GM12878 (cell line): ENCODE measurements at regions not wholly inside any gene's neighbourhood (a gene's known extent, or its start where the extent isn't known, plus 50 kb on each side); places are given as distances from the start of the nearest gene placed in this dataset.

ENCODE experiments used
- BRCA1 ChIP-seq: IDR thresholded peaks from 2 replicates; pipeline ENCODE4 v1.6.1; 2011; ENCODE audit warnings: low read depth, low read length, improper control_type of control experiment
- CREB1 ChIP-seq: IDR thresholded peaks from 2 replicates; pipeline ENCODE4 v1.6.1; 2012; ENCODE audit warnings: low read depth, mild to moderate bottlenecking, inconsistent platforms
- EZH2 ChIP-seq: IDR thresholded peaks from 2 replicates; pipeline ENCODE4 v1.6.1; 2012; ENCODE audit warnings: low read depth, mild to moderate bottlenecking, control low read depth, inconsistent platforms, low read length, borderline replicate concordance; ENCODE audit not compliant: control insufficient read depth
- NFXL1 ChIP-seq: fragments of 450-650 bp; IDR thresholded peaks from 2 replicates; pipeline ENCODE4 v1.6.1; 2017; ENCODE audit warnings: antibody characterized with exemption, mild to moderate bottlenecking, borderline replicate concordance
- PBX3 ChIP-seq: IDR thresholded peaks from 2 replicates; pipeline ENCODE4 v1.6.1; 2011; ENCODE audit warnings: mild to moderate bottlenecking, low read depth, low read length, moderate library complexity; ENCODE audit not compliant: insufficient replicate concordance
- POLR2A ChIP-seq: IDR thresholded peaks from 2 replicates; pipeline ENCODE4 v1.6.1; 2011; ENCODE audit warnings: low read depth, mild to moderate bottlenecking, low read length
- POLR2AphosphoS5 ChIP-seq: IDR thresholded peaks from 2 replicates; pipeline ENCODE4 v1.6.1; 2011; ENCODE audit warnings: mild to moderate bottlenecking, low read length, inconsistent platforms
- RCOR1 ChIP-seq: conservative IDR thresholded peaks from 2 replicates; pipeline ENCODE4 v1.6.1; 2012; ENCODE audit warnings: low read depth, low read length, improper control_type of control experiment
- ZBTB40 ChIP-seq: fragments of 450-650 bp; IDR thresholded peaks from 2 replicates; pipeline ENCODE4 v1.6.1; 2016; ENCODE audit warnings: mild to moderate bottlenecking, moderate library complexity, borderline replicate concordance
- ZZZ3 ChIP-seq: IDR thresholded peaks from 2 replicates; pipeline ENCODE4 v1.6.1; 2011; ENCODE audit warnings: low read depth; ENCODE audit not compliant: control insufficient read depth, insufficient read length
- TF ChIP-seq, protein P1 (sequence below), 3 experiments: IDR thresholded peaks in 2 of 3; conservative IDR thresholded peaks in 1 of 3; 2 replicates each; pipeline ENCODE4 v1.5.1; 2011; ENCODE audit warnings: low read depth in 3 of 3, low read length in 3 of 3, mild to moderate bottlenecking in 3 of 3, control low read depth in 2 of 3, moderate library complexity in 2 of 3, inconsistent platforms in 1 of 3, mixed read lengths in 1 of 3; ENCODE audit not compliant: control insufficient read depth in 2 of 3, insufficient read depth in 1 of 3; ENCODE audit errors: extremely low read depth in 1 of 3
- TF ChIP-seq, protein P2 (sequence below): fragments of 450-650 bp; IDR thresholded peaks from 2 replicates; pipeline ENCODE4 v1.6.1; 2017; ENCODE audit warnings: mild to moderate bottlenecking, moderate library complexity

DNA sequence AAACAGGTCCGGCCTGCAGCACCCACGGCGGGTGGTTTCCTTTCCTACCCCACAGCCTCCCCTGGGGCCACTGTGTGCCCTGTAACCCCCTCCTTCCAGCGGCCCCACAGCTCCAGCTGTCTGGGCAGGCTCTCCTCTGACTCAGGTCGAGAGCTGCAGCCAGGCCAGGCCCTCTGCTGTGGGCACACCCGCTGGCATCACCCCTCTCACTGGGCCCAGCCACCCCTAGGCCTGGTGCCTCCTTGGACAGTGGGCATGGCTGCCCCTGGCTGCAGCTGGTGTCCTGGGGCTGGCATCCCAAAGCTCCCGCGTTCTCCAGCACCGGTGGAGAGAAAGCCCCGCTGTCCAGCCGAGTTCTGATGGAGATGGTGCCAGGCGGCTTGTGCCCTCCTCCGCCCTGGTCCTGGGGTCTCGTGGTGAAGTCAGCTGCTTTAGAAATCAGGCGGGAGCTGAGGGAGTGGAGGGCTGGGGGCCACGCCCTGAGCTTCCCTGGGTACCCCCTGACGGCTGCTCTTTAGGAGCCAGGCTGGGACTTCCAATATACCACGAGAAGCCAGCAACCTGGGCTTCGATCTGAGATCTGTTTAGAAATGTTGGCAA lies 114.9 kb downstream of the KIF26A start:
- TF ChIP-seq, protein P1, sequence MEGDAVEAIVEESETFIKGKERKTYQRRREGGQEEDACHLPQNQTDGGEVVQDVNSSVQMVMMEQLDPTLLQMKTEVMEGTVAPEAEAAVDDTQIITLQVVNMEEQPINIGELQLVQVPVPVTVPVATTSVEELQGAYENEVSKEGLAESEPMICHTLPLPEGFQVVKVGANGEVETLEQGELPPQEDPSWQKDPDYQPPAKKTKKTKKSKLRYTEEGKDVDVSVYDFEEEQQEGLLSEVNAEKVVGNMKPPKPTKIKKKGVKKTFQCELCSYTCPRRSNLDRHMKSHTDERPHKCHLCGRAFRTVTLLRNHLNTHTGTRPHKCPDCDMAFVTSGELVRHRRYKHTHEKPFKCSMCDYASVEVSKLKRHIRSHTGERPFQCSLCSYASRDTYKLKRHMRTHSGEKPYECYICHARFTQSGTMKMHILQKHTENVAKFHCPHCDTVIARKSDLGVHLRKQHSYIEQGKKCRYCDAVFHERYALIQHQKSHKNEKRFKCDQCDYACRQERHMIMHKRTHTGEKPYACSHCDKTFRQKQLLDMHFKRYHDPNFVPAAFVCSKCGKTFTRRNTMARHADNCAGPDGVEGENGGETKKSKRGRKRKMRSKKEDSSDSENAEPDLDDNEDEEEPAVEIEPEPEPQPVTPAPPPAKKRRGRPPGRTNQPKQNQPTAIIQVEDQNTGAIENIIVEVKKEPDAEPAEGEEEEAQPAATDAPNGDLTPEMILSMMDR (IDR thresholded peaks at IDR 0.05 in 2 of 3, conservative IDR thresholded peaks at IDR 0.05 in 1 of 3; ENCODE audit: control insufficient read depth in 2 of 3, extremely low read depth in 1 of 3, insufficient read depth in 1 of 3, low read depth in 3 of 3, low read length in 3 of 3) = no peak
- TF ChIP-seq POLR2A = no peak
- no peak for TF ChIP-seq RCOR1
- TF ChIP-seq, protein P2, sequence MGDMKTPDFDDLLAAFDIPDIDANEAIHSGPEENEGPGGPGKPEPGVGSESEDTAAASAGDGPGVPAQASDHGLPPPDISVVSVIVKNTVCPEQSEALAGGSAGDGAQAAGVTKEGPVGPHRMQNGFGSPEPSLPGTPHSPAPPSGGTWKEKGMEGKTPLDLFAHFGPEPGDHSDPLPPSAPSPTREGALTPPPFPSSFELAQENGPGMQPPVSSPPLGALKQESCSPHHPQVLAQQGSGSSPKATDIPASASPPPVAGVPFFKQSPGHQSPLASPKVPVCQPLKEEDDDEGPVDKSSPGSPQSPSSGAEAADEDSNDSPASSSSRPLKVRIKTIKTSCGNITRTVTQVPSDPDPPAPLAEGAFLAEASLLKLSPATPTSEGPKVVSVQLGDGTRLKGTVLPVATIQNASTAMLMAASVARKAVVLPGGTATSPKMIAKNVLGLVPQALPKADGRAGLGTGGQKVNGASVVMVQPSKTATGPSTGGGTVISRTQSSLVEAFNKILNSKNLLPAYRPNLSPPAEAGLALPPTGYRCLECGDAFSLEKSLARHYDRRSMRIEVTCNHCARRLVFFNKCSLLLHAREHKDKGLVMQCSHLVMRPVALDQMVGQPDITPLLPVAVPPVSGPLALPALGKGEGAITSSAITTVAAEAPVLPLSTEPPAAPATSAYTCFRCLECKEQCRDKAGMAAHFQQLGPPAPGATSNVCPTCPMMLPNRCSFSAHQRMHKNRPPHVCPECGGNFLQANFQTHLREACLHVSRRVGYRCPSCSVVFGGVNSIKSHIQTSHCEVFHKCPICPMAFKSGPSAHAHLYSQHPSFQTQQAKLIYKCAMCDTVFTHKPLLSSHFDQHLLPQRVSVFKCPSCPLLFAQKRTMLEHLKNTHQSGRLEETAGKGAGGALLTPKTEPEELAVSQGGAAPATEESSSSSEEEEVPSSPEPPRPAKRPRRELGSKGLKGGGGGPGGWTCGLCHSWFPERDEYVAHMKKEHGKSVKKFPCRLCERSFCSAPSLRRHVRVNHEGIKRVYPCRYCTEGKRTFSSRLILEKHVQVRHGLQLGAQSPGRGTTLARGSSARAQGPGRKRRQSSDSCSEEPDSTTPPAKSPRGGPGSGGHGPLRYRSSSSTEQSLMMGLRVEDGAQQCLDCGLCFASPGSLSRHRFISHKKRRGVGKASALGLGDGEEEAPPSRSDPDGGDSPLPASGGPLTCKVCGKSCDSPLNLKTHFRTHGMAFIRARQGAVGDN = no peak
- TF ChIP-seq CREB1 = no peak
- no peak for TF ChIP-seq ZBTB40
- TF ChIP-seq ZZZ3 = no peak
- no peak for TF ChIP-seq EZH2
- no peak for TF ChIP-seq NFXL1
- TF ChIP-seq POLR2AphosphoS5 = no peak
- no peak for TF ChIP-seq PBX3
- TF ChIP-seq BRCA1 = no peak
